ENCODE measurements at regions not wholly inside any gene's neighbourhood (a gene's known extent, or its start where the extent isn't known, plus 50 kb on each side); places are given as distances from the start of the nearest gene placed in this dataset.
"Not testable (repeated sequence)": the region's sequence is repeated elsewhere in the genome, so short reads cannot be mapped to it uniquely, and the experiment has no call there.

DNA sequence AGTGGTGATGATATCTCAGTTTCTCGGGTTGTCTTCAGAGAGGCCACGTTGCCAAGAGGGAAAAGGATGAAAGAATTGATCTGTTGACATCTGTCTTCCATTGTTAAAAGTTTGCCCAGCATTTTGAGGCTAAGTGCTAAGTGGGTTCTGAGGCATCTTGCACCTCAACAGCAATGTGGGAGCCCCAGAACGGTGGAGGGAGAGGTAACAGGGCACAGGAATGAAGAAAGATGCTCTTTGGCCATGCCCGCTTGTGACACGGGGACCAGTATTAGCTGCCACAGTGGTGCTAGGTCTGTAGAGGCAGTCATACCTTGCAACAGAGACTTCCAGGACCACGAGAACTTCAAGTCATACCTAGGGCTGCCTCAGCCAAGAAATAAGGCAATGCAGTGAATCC, 106.6 kb upstream of the NUPR2 start:
- DNase-seq (ENCODE audit: low read depth, low spot score), result no peak

DNA sequence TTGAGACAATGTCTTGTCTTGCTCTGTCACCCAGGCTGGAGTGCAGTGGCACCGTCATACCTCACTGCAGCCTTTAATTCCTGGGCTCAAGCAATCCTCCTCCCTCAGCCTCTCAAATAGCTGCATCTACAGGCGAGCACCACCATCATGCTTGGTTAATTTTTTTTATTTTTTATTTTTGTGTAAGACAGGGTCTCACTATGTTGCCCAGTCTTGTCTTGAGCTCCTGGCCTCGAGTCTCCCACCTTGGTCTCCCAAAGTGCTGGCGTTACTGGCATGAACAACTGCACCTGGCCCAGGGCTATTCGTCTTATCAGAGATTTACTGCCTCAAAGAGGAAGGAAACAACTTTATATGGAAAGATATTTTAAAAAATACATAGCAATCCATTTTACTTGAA, 102.8 kb upstream of the NUPR2 start:
- DNase-seq (ENCODE audit: low read depth, low spot score), result no peak

DNA sequence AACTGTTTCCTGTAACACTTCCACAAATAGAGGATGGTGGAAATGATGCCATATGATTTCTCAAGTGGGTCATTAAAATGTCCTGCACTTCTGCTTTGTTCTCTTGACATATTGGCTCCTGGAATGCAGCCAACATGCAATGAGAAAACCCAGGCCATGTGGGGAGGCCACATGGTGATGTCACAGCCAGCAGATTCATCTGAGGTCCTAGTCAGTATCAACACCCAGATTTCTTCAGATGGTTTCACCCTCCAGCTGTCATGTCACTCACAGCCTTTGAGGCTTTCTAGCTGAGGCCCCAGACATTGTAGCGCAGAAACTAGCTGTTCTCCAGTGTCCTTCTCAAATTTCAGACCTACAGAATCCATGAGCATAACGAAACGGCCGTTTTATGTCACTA, 102.3 kb upstream of the NUPR2 start:
- DNase-seq (ENCODE audit: low read depth, low spot score), result no peak

DNA sequence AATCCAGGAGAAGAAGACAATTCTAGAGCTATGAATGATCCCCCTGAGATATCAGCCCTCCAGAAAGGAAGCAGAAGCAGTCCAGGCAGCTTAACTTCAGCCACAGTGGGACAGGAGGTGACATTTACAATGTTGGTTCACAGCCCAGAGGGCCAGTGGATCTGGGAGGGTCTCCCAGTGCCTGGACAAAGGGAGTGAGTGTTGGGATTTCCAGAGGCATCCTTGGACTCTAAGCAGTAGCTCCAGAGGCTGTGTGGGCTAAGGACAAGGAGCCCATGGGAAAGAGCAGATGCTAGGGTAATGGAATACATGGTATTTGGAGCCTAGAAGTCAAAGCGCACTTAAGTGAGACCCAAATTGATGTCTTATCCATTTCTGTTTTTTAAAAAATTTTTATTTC, 97.4 kb upstream of the NUPR2 start:
- DNase-seq (ENCODE audit: low read depth, low spot score), result no peak

DNA sequence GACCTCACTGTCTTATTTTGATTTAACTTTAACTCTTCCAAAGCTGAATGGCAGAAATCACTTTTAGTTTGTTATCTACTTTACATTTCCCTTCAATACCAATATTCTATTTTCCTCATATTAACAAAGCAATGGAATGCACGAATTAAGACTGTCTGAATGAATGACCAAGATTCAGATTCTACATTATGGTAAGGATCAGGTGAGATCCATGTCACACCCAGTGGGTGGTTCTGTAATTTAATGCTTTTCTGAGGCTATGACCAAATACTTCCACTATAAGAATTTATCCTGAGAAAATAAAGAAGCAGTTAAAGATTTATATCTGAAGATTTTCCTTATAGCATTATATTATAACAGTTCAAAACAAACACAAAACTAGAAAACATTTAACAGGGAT, 90.2 kb upstream of the NUPR2 start:
- DNase-seq (ENCODE audit: low read depth, low spot score), result no peak

DNA sequence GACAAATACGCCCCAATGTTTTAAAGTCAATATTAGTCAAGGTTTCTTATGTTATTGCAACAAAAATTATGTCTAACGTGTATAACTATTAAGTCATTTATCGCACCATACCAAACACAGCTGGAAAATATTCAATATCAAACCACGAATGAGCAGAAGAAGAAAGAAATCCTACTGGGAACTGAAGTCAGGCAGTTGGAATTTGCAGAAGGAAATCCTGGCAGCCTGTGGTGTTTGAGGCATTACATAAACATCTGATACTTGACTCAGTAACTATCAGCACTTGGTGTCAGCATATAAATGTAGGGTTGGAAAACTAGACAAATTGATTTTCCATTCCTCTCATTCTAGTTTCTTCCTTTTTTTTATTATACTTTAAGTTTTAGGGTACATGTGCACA, 83.4 kb upstream of the NUPR2 start:
- no peak for DNase-seq (ENCODE audit: low read depth, low spot score)

DNA sequence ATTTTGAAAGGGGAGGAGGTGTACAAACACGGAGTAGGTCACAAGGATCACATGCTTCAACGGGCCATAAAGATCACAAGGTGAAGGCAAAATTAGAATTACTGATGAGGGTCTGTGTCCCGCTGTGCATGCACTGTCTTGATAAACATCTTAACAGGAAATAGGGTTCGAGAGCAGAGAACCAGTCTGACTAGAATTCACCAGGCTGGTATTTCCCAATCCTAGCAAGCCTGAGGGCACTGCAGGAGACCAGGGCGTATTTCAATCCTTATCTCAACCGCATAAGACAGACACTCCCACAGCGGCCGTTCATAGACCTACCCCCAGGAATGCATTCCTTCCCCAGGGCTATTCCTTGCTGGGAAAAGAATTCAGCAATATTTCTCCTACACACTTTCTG, 80.0 kb upstream of the NUPR2 start:
- not testable (repeated sequence) for DNase-seq (ENCODE audit: low read depth, low spot score)

DNA sequence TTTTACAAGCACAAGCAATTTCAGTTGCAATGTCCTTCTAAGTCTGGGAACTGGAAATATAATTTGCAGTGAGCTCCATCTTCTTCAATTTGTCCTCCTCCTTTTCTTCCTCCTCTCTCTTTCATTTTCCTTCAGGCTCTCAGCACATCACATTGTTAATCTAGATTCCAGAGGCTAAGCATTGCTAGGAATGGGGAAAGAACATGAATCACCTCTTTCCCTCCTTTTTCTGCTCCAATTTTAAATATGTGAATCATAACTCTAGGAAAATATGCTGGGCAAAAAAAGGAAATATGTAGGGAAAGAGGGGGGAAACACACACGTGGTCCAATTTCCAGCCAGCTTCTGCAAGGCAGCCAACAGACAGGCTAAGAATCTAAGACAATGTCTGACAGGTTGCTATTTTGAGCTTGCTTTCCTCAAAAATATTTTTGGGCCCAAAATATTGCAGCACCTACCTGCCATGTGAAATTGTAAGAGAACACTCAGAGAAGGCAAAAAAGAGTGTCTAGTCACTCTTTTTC, 72.7 kb upstream of the NUPR2 start:
- no peak for DNase-seq (ENCODE audit: low read depth, low spot score)

DNA sequence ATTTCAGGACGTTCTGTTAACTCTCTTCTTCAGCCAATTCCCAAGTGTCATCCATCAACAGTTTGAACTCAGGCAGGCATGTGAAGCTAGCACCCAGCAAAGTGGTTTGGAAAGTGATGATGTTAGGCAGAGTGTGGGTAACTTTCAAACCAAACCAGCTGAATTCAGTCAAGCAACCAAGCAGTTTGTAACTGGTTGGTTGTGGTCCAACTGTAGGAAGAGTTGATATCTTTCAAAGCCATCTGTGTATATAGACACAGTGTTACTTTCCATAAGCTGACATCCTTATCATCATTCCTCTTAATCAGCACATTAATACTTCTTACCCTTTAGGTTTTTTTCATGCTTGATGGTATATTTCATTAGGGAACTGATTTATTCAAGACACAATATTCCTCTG, 72.2 kb upstream of the NUPR2 start:
- no peak for DNase-seq (ENCODE audit: low read depth, low spot score)

DNA sequence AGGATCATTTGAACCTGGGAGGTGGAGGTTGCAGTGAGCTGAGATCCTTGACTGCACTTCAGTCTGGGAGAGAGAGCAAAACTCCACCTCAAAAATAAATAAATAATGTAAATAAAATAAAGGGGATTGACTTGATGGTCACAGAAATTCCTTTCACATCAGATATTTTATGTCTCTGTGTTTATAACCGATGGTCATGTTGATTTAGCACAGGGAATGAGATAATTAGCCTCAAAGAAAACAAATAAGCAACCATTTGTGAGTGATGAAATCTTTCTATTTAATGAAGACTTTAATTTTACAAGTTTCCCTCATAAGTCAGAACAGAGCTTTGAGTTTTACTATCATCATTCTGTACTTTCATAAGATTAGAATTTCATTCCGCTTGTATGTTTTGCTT, 64.8 kb upstream of the NUPR2 start:
- DNase-seq (ENCODE audit: low read depth, low spot score), result no peak

DNA sequence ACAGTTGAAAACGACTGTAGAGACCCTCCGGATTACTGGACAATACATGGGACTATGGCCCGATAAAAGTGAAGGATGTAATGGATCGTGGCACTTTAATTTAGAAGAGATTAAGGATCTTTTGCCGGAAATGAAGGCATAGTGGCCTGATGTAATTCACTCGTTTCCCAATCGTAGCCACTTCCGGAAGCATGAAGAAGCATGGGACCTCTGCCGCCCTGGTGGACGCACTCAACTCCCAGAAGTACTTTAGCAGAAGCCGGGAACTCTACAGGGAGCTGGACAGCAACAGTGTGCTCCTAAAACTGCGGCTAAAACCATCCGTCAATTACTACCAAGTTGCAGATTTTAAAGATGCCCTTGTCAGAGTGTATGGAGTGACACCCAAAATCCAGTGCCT, 59.6 kb upstream of the NUPR2 start:
- no peak for DNase-seq (ENCODE audit: low read depth, low spot score)

DNA sequence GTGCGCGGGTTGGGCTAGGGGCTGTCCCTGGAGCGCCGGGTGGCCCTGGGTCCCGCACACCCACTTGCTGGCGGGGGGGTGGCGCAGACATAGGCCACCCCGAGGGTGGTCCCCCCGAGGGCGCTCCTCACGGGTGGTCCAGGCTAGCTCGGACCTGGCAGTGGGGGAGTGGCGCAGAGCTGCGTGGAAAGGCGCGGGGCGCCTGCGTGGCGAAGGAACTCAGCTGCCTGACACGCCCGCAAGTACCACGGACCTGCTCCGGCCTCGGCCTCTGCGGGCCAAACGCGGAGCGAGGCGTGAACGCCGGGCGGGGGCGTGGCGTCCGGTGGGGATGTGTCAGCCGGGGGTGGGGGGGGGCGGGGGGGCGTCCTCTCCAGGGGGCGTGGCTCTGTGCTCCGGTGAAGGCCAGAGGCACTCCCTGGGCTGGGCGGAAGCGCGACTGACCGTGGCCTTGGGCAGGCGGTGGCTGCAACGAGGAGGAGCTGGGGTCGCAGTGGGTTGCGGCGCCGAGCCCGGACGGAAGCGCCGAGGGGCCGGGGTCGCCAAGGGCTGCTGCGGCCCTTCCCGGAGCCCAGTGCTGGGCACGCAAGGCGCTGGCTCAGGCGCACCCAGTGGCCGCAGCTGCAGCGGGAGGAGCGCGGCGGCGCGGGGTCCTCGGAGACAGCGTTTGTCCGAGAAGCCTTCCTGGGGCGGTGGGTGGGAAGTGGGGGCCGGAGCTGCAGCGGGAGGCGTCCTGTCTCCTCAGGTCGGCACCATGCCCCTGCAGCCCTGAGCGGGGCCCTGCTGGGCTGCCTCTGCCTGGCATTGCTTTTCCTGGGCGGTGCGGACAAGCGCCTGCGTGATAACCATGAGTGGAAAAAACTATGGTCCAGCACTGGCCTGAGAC, 58.9 kb upstream of the NUPR2 start:
- no peak for DNase-seq (ENCODE audit: low read depth, low spot score)

DNA sequence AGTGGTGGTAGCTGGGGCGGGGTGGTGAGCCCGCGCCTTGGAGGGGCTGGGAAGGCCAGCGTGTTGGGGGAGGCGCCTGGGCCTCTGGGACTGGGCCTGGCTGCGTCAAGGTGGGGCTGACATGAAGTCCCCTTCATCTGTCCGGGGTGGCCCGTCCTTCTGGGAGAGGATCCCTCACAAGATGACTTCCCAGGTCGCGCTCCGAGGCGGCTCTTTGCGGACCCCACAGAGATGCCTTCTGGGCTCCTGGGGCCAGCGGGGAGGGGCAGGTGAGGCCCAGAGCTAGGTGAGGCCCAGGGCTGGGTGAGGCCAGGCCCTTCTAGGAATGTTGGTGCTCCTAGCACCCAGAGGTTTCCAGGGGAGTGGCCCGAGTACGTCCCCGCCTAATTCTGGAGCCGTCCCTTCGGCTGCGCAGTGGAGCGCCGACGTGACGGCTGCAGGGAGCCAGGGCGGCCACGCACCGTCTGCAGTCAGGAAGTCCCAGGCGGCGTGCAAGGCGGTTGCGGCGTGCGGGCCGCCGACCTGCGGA, 58.2 kb upstream of the NUPR2 start:
- no peak for DNase-seq (ENCODE audit: low read depth, low spot score)

Measured in brain pericyte (primary cell).